Caco-2 (cell line): ENCODE measurements at regions not wholly inside any gene's neighbourhood (a gene's known extent, or its start where the extent isn't known, plus 50 kb on each side); places are given as distances from the start of the nearest gene placed in this dataset.

ENCODE experiments used
- BruUV-seq: library from RNA; stranded (reverse); fragments of 400-500 nt; replicated peaks from 2 replicates; lab custom pipeline; 2021; lab: Mats Ljungman, UMichigan
- CTCF ChIA-PET: fragments of 300-600 bp; sonication (Branson Sonifier 250); formaldehyde crosslinking; loops from one replicate; lab custom pipeline; 2022; ENCODE audit warnings: antibody characterized with exemption; lab: Charles Lee
- POLR2A ChIA-PET: fragments of 300-600 bp; sonication (Branson Sonifier 250); formaldehyde crosslinking; loops from one replicate; lab custom pipeline; 2022; ENCODE audit warnings: antibody characterized with exemption; lab: Charles Lee
- DNase-seq, 2 experiments: peaks; one replicate each; pipeline versions ENCODE4 v3.0.0 to v3.0.0-alpha.2; 2020 to 2022
- H3K27me3 ChIP-seq: replicated peaks from 2 replicates; pipeline ENCODE4 v1.6.0; 2011; ENCODE audit warnings: low read length; ENCODE audit not compliant: control insufficient read depth, insufficient read depth
- H3K36me3 ChIP-seq: 2 replicates; pipeline ENCODE4 v1.5.1; 2011; ENCODE audit warnings: low read length; ENCODE audit not compliant: control insufficient read depth, insufficient read depth
- H3K4me1 ChIP-seq: fragments of 250-450 bp; sonication (Bioruptor Pico); 2 replicates; pipeline ENCODE4 v1.5.1; 2020; ENCODE audit warnings: mild to moderate bottlenecking
- H3K4me3 ChIP-seq: 2 replicates; pipeline ENCODE4 v1.5.1; 2011; ENCODE audit warnings: low read depth, mild to moderate bottlenecking, control low read depth, low read length
- H3K9me3 ChIP-seq: fragments of 250-450 bp; sonication (Bioruptor Pico); 2 replicates; pipeline ENCODE4 v1.5.1; 2020; ENCODE audit warnings: mild to moderate bottlenecking, moderate library complexity
- H3K27ac Mint-ChIP-seq: one replicate; pipeline ENCODE4 v1.8.0; 2022; ENCODE audit warnings: mixed read lengths; ENCODE audit not compliant: unreplicated experiment
- H3K27me3 Mint-ChIP-seq: one replicate; pipeline ENCODE4 v1.8.0; 2022; ENCODE audit warnings: mixed read lengths; ENCODE audit not compliant: insufficient read depth, unreplicated experiment
- H3K36me3 Mint-ChIP-seq: one replicate; pipeline ENCODE4 v1.8.0; 2022; ENCODE audit warnings: mild to moderate bottlenecking, mixed read lengths; ENCODE audit not compliant: insufficient read depth, unreplicated experiment
- H3K4me1 Mint-ChIP-seq: one replicate; pipeline ENCODE4 v1.8.0; 2022; ENCODE audit warnings: low read depth, mixed read lengths; ENCODE audit not compliant: unreplicated experiment
- H3K4me3 Mint-ChIP-seq: one replicate; pipeline ENCODE4 v1.8.0; 2022; ENCODE audit warnings: mild to moderate bottlenecking, moderate library complexity, mixed read lengths; ENCODE audit not compliant: unreplicated experiment
- H3K9me3 Mint-ChIP-seq: one replicate; pipeline ENCODE4 v1.8.0; 2022; ENCODE audit warnings: mixed read lengths; ENCODE audit not compliant: unreplicated experiment
- intact Hi-C: fragments of 100-400 bp; cut with micrococcal nuclease; formaldehyde crosslinking; loops from one replicate; pipeline ENCODE4 v1.10.0; 2022; ENCODE audit not compliant: unreplicated experiment
- TF ChIP-seq, protein P1 (sequence below), 2 experiments: fragments of 200-600 bp in 1 of 2; IDR thresholded peaks; 1 replicate in 1 of 2; 2 replicates in 1 of 2; pipeline versions ENCODE4 v1.5.1 to v1.8.0; 2011 to 2022; ENCODE audit warnings: antibody characterized with exemption in 1 of 2, control low read depth in 1 of 2, inconsistent platforms in 1 of 2, low read depth in 1 of 2, low read length in 1 of 2, mild to moderate bottlenecking in 1 of 2, moderate library complexity in 1 of 2; ENCODE audit not compliant: insufficient read depth in 1 of 2, severe bottlenecking in 1 of 2, unreplicated experiment in 1 of 2

DNA sequence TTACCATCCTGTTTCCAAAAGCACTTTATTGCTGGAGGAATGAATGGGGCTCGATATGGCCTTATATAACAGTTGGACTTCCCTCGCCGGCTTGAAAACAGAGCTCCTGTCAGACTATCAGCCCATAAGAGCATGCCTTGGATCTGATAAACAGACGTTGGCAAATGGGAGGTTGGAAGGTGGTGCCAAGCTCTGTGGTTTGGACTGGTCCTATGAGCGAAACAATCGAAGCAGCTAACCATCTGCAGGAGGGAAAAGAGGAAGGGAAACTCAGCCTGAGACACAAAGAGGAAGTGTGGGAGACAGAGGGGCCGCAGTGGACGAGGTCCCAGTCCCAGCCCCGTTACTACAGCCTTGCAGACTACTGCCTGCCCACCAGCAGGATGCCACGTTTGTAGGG is 92.9 kb downstream of the TFAP2C start:
- H3K27me3 Mint-ChIP-seq: no peaks in the 10 kb centered on the region
- Histone ChIP-seq H3K4me3 (no peak overlapping the region), H3K9me3 (peaks cover 3% of the 10 kb centered on the region; the same call in 1 of the 2 replicates), H3K36me3 (no peaks in the 10 kb centered on the region), H3K4me1 (no peaks in the 10 kb centered on the region), H3K27me3 (no peaks in the 10 kb centered on the region)
- H3K36me3 Mint-ChIP-seq: no peaks in the 10 kb centered on the region
- H3K4me3 Mint-ChIP-seq: no peak overlapping the region
- ChIA-PET POLR2A (no interaction called here), CTCF (interaction anchor here (1.2 kb wide), 1 partner anchor 171 kb away, joined by 3 read pairs; no protein-coding TSS in a partner anchor)
- TF ChIP-seq, protein P1, sequence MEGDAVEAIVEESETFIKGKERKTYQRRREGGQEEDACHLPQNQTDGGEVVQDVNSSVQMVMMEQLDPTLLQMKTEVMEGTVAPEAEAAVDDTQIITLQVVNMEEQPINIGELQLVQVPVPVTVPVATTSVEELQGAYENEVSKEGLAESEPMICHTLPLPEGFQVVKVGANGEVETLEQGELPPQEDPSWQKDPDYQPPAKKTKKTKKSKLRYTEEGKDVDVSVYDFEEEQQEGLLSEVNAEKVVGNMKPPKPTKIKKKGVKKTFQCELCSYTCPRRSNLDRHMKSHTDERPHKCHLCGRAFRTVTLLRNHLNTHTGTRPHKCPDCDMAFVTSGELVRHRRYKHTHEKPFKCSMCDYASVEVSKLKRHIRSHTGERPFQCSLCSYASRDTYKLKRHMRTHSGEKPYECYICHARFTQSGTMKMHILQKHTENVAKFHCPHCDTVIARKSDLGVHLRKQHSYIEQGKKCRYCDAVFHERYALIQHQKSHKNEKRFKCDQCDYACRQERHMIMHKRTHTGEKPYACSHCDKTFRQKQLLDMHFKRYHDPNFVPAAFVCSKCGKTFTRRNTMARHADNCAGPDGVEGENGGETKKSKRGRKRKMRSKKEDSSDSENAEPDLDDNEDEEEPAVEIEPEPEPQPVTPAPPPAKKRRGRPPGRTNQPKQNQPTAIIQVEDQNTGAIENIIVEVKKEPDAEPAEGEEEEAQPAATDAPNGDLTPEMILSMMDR (IDR thresholded peaks at IDR 0.05; ENCODE audit: insufficient read depth in 1 of 2, low read depth in 1 of 2, low read length in 1 of 2, severe bottlenecking in 1 of 2, unreplicated experiment in 1 of 2): no peak
- no TSS peak for BruUV-seq
- H3K27ac Mint-ChIP-seq: no peak overlapping the region
- intact Hi-C loops: no loop called here
- no peaks in the 10 kb centered on the region for H3K4me1 Mint-ChIP-seq
- no peak for DNase-seq
- no peaks in the 10 kb centered on the region for H3K9me3 Mint-ChIP-seq

DNA sequence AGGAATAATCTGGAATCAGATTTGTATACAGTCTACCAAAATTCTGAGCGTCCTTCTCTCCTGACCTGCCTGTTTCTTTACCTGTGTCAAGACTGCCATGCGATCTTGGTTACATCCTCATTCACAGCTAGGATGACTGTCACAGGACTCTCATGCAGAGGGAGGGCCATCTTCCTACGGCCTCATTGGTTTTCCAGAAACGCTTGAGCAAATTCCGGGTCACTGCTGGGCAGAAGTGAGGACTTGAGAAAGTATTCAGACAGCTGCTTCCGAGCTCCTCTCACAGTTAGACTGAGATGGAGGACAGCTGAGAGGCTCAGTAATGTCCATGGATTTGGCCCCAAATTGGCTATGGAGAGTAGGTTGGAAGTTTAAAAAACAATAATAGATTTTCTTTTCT is 94.2 kb downstream of the TFAP2C start:
- Histone ChIP-seq H3K9me3 (peaks cover 3% of the 10 kb centered on the region; the same call in 1 of the 2 replicates), H3K36me3 (no peaks in the 10 kb centered on the region), H3K4me1 (no peaks in the 10 kb centered on the region), H3K27me3 (no peaks in the 10 kb centered on the region), H3K4me3 (no peak overlapping the region)
- Mint-ChIP-seq H3K9me3 (no peaks in the 10 kb centered on the region), H3K4me1 (no peaks in the 10 kb centered on the region), H3K4me3 (no peak overlapping the region), H3K36me3 (no peaks in the 10 kb centered on the region), H3K27me3 (no peaks in the 10 kb centered on the region), H3K27ac (no peak overlapping the region)
- ChIA-PET CTCF (interaction anchor here (1.2 kb wide), 1 partner anchor 172 kb away, joined by 3 read pairs; no protein-coding TSS in a partner anchor), POLR2A (no interaction called here)
- TF ChIP-seq, protein P1 (IDR thresholded peaks at IDR 0.05; ENCODE audit: insufficient read depth in 1 of 2, low read depth in 1 of 2, low read length in 1 of 2, severe bottlenecking in 1 of 2, unreplicated experiment in 1 of 2): no peak
- BruUV-seq: no TSS peak
- DNase-seq: no peak
- intact Hi-C loops: no loop called here

DNA sequence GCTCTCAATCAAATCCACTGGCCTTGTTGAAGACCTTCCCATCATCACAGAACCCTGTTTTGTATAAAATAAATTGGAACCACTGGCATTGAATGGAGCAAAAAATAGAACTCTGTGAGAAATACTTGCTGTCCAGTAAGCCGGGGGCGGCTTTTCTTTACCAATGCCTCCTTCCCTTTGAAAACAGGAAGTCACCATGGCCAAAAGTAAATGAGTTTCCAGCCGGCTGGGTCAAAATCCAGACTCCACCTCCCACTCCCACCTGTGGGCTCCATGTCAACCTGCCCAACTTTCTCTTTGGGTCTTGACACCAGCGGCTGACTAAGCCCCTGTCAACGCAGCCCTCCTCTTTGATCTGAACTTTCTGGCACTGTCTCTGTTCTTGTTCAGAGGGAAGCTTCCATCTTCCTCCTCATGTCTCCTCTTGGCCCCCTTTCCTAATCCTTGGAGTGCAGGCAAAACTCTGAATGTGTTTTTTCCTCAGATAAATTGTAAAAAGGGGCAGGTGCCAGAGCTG is 95.2 kb downstream of the TFAP2C start:
- BruUV-seq: no TSS peak
- H3K36me3 Mint-ChIP-seq: no peaks in the 10 kb centered on the region
- peaks cover 3% of the 10 kb centered on the region; the same call in 1 of the 2 replicates for H3K9me3 ChIP-seq
- H3K27me3 ChIP-seq: no peaks in the 10 kb centered on the region
- H3K27me3 Mint-ChIP-seq: no peaks in the 10 kb centered on the region
- no peak overlapping the region for H3K27ac Mint-ChIP-seq
- H3K4me1 ChIP-seq: no peaks in the 10 kb centered on the region
- H3K4me1 Mint-ChIP-seq: no peaks in the 10 kb centered on the region
- no peak overlapping the region for H3K4me3 Mint-ChIP-seq
- no peaks in the 10 kb centered on the region for H3K36me3 ChIP-seq
- ChIA-PET POLR2A (no interaction called here), CTCF (no interaction called here)
- TF ChIP-seq, protein P1 (IDR thresholded peaks at IDR 0.05; ENCODE audit: insufficient read depth in 1 of 2, low read depth in 1 of 2, low read length in 1 of 2, severe bottlenecking in 1 of 2, unreplicated experiment in 1 of 2): no peak
- DNase-seq: no peak
- no peaks in the 10 kb centered on the region for H3K9me3 Mint-ChIP-seq
- no peak overlapping the region for H3K4me3 ChIP-seq
- intact Hi-C loops: no loop called here
